Hepatocyte (in vitro differentiated cells): ENCODE measurements at regions not wholly inside any gene's neighbourhood (a gene's known extent, or its start where the extent isn't known, plus 50 kb on each side); places are given as distances from the start of the nearest gene placed in this dataset.
A peak's percentile ranks its signal among the peaks of the same experiment; 100 is the strongest.

ENCODE experiments used
- DNase-seq: peaks from one replicate; pipeline ENCODE4 v3.0.0-alpha.2; 2016; ENCODE audit warnings: low spot score
- H2AFZ ChIP-seq: fragments of 200-600 bp; sonication (generic); 2 replicates; pipeline ENCODE4 v1.6.0; 2016; ENCODE audit warnings: antibody characterized with exemption, mild to moderate bottlenecking
- H3K27ac ChIP-seq: fragments of 200-600 bp; sonication (generic); 2 replicates; pipeline ENCODE4 v1.5.1; 2016; ENCODE audit warnings: mild to moderate bottlenecking
- H3K27me3 ChIP-seq: fragments of 200-600 bp; sonication (generic); 2 replicates; pipeline ENCODE4 v1.6.1; 2016
- H3K36me3 ChIP-seq: fragments of 200-600 bp; sonication (generic); replicated peaks from 2 replicates; pipeline ENCODE4 v1.5.1; 2016; ENCODE audit warnings: low read depth; ENCODE audit not compliant: insufficient read depth
- H3K4me1 ChIP-seq: fragments of 200-600 bp; sonication (generic); 2 replicates; pipeline ENCODE4 v1.5.1; 2016; ENCODE audit warnings: mild to moderate bottlenecking, moderate library complexity; ENCODE audit not compliant: insufficient read depth
- H3K4me2 ChIP-seq: fragments of 200-600 bp; sonication (generic); 2 replicates; pipeline ENCODE4 v1.6.0; 2016
- H3K4me3 ChIP-seq: fragments of 200-600 bp; sonication (generic); 2 replicates; pipeline ENCODE4 v1.5.1; 2016; ENCODE audit warnings: mild to moderate bottlenecking
- H3K79me2 ChIP-seq: fragments of 200-600 bp; sonication (generic); 2 replicates; pipeline ENCODE4 v1.6.0; 2017; ENCODE audit warnings: mild to moderate bottlenecking
- H3K9me2 ChIP-seq: fragments of 200-600 bp; sonication (generic); replicated peaks from 2 replicates; pipeline ENCODE4 v1.6.0; 2017; ENCODE audit warnings: mild to moderate bottlenecking; ENCODE audit not compliant: insufficient read depth
- H3K9me3 ChIP-seq: fragments of 200-600 bp; sonication (generic); 2 replicates; pipeline ENCODE4 v1.5.1; 2016; ENCODE audit warnings: low read depth, mild to moderate bottlenecking
- H4K20me1 ChIP-seq: fragments of 200-600 bp; sonication (generic); 2 replicates; pipeline ENCODE4 v1.6.0; 2016; ENCODE audit warnings: mild to moderate bottlenecking; ENCODE audit not compliant: insufficient read depth, poor library complexity, severe bottlenecking
- CTCF ChIP-seq: fragments of 200-600 bp; sonication (generic); IDR thresholded peaks from 2 replicates; pipeline ENCODE4 v1.5.1; 2016; ENCODE audit warnings: antibody characterized with exemption, mild to moderate bottlenecking; ENCODE audit not compliant: poor library complexity
- EZH2 ChIP-seq: fragments of 200-600 bp; sonication (generic); IDR thresholded peaks from 2 replicates; pipeline ENCODE4 v1.6.1; 2016; ENCODE audit warnings: antibody characterized with exemption, mild to moderate bottlenecking, borderline replicate concordance
- EZH2phosphoT487 ChIP-seq: fragments of 200-600 bp; sonication (generic); IDR thresholded peaks from one replicate; pipeline ENCODE4 v1.6.1; 2018; ENCODE audit warnings: antibody characterized with exemption, mild to moderate bottlenecking, low read depth, moderate library complexity; ENCODE audit not compliant: unreplicated experiment, severe bottlenecking
- WGBS: methylation state at CpG from one replicate; pipeline ENCODE4 v1.1.6; 2016; ENCODE audit warnings: low lambda C conversion rate; ENCODE audit errors: missing lambda C conversion rate; 5-methylcytosine and 5-hydroxymethylcytosine counted together

DNA sequence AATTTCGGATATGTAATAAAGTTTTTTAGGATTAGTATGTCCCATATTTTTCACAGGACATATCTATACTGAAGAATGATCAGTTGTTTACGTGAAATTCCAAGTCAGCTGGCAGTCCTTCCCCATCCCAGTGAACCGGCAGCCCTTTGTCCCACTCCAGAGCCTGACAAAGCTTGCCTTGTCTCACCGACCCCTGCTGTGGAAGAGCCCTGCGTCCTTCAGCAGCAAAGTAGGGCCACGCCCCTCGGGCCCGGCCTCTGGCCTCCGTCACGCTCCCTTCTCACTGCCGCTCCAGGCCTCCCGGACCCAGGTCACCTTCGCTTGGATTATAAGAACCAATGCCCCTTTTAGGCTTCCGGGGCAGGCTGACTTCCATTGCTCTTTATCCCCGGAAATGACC, 89.8 kb upstream of the TGIF1 start:
- Histone ChIP-seq H3K27me3 (no peaks in the 10 kb centered on the region), H2AFZ (no peak overlapping the region), H3K4me3 (no peak overlapping the region), H3K9me3 (no peaks in the 10 kb centered on the region), H3K36me3 (no peaks in the 10 kb centered on the region), H3K79me2 (no peaks in the 10 kb centered on the region), H4K20me1 (no peaks in the 10 kb centered on the region), H3K4me2 (no peak overlapping the region), H3K4me1 (no peaks in the 10 kb centered on the region), H3K27ac (no peak overlapping the region), H3K9me2 (no peaks in the 10 kb centered on the region)
- no peak for TF ChIP-seq EZH2
- TF ChIP-seq EZH2phosphoT487: no peak
- TF ChIP-seq CTCF: no peak
- WGBS: 85% methylated on average over 15 of the region's 15 CpGs
- no peak for DNase-seq

GRCh38 chr18:3367491-3368091, 82.4 kb upstream of the TGIF1 start:
- Histone ChIP-seq H3K27me3 (no peaks in the 10 kb centered on the region), H3K4me2 (no peak overlapping the region), H3K4me1 (peaks cover 7% of the 10 kb centered on the region), H2AFZ (no peak overlapping the region), H3K79me2 (no peaks in the 10 kb centered on the region), H4K20me1 (no peaks in the 10 kb centered on the region), H3K27ac (peak overlapping the region; percentile 40), H3K9me3 (no peaks in the 10 kb centered on the region), H3K9me2 (no peaks in the 10 kb centered on the region), H3K4me3 (no peak overlapping the region), H3K36me3 (no peaks in the 10 kb centered on the region)
- DNase-seq: no peak
- WGBS: 81% methylated on average over 5 of the region's 5 CpGs
- no peak for TF ChIP-seq EZH2phosphoT487
- no peak for TF ChIP-seq CTCF
- TF ChIP-seq EZH2: no peak

DNA sequence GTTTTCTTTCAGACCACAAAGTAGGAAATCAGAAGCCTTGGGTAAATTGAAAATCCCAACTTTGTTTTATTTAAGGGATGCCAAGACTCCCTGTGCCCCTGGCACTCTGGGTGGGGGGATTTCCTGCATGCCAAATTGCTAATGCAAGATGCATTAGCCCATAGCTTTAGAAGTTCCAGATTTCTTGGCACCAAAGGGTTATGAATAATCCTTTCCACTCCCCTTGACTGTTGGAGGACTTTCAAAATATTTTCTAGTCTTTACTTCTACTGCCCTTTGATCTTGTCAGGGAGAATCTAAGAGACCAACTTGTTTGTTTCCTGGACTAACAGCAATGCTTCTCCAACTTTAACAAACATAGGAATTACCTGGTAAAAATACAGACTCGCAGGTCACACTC, 81.8 kb upstream of the TGIF1 start:
- Histone ChIP-seq H3K9me3 (no peaks in the 10 kb centered on the region), H3K27me3 (no peaks in the 10 kb centered on the region), H3K27ac (peak overlapping the region; percentile 40), H4K20me1 (no peaks in the 10 kb centered on the region), H3K4me2 (no peak overlapping the region), H2AFZ (no peak overlapping the region), H3K79me2 (no peaks in the 10 kb centered on the region), H3K9me2 (no peaks in the 10 kb centered on the region), H3K36me3 (no peaks in the 10 kb centered on the region), H3K4me1 (peaks cover 7% of the 10 kb centered on the region), H3K4me3 (no peak overlapping the region)
- TF ChIP-seq EZH2phosphoT487 (no peak), CTCF (no peak), EZH2 (no peak)
- WGBS: 95% methylated on average over 1 of the region's 1 CpG
- DNase-seq: no peak

DNA sequence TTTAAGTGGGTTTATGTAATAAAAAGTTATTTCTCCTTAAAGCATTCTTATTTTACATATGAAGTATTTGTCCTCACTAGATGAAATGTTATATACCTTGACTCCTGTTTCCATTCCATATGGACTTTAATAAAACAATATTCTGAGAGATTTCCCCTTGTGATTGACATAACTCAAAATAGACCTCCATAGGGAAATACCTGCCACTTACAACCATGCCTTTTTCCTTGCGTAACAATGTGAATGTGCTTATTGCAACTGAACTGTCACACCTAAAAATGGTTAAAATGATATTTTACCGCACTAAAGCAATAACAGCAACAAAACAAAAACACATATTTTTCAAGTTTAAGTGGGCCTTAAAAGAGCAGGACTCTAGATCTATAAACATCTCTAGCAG, 70.3 kb upstream of the TGIF1 start:
- TF ChIP-seq CTCF: no peak
- no peak for TF ChIP-seq EZH2phosphoT487
- TF ChIP-seq EZH2: no peak
- no peaks in the 10 kb centered on the region for H3K9me2 ChIP-seq
- H2AFZ ChIP-seq: no peak overlapping the region
- H3K4me1 ChIP-seq: no peaks in the 10 kb centered on the region
- 90% methylated on average over 2 of the region's 2 CpGs for WGBS
- H3K4me2 ChIP-seq: no peak overlapping the region
- H3K79me2 ChIP-seq: no peaks in the 10 kb centered on the region
- H4K20me1 ChIP-seq: no peaks in the 10 kb centered on the region
- H3K4me3 ChIP-seq: no peak overlapping the region
- no peak overlapping the region for H3K27ac ChIP-seq
- DNase-seq: no peak
- no peaks in the 10 kb centered on the region for H3K9me3 ChIP-seq
- no peaks in the 10 kb centered on the region for H3K36me3 ChIP-seq
- no peaks in the 10 kb centered on the region for H3K27me3 ChIP-seq
